Sigmoid colon (tissue), 4 donors: ENCODE measurements at regions not wholly inside any gene's neighbourhood (a gene's known extent, or its start where the extent isn't known, plus 50 kb on each side); places are given as distances from the start of the nearest gene placed in this dataset.

ENCODE experiments used
- EP300 ChIP-seq, 4 donors: sonication (generic); formaldehyde crosslinking; IDR thresholded peaks; one replicate each; pipeline ENCODE4 v1.6.1; 2017; ENCODE audit warnings: antibody characterized with exemption in 4 of 4
- POLR2A ChIP-seq, 2 donors: fragments of 450-650 bp; IDR thresholded peaks; one replicate each; pipeline ENCODE4 v1.6.1; 2016; ENCODE audit warnings: antibody characterized with exemption in 2 of 2, mild to moderate bottlenecking in 2 of 2, moderate library complexity in 2 of 2
- POLR2AphosphoS5 ChIP-seq, 4 donors: sonication (generic); formaldehyde crosslinking; IDR thresholded peaks; one replicate each; pipeline ENCODE4 v1.6.1; 2017; ENCODE audit warnings: antibody characterized with exemption in 4 of 4
- TF ChIP-seq, protein P1 (sequence below), 4 experiments: fragments of 450-650 bp in 3 of 4; fragments of 200-600 bp in 1 of 4; IDR thresholded peaks; one replicate each; pipeline ENCODE4 v1.5.1; 2016 to 2019; ENCODE audit warnings: antibody characterized with exemption in 4 of 4, mild to moderate bottlenecking in 3 of 4, moderate library complexity in 2 of 4

DNA sequence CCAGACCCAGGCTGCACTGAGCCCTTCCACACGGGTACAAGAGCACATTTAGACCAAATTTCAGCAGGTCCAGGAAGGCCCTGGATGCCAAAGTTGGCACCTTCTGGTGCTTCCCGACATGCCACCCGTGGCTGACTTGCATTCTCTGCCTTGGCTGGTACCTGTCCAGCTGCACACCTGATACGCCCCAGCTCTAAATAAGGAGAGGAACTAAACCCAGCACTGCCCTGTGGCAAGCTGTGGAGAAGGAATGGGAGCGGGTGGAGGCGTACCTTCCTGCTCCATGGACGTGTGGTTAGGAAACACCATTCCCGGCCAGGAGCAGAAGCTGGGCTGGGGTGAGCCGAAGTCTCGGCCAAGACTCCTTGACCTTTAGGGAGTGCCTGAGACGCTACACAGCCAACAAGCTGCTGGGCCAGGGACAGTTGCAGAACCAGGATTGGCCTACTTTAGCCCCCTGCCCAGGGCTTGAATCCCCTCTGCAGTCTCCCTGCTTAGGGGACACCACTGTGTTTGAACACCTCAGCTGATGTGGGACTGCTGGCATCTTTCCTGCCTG lies 86.5 kb upstream of the TAF1B start:
- TF ChIP-seq POLR2AphosphoS5 (IDR thresholded peaks at IDR 0.05) (no peak), POLR2A (IDR thresholded peaks at IDR 0.05) (no peak), EP300 (IDR thresholded peaks at IDR 0.05) (no peak)
- TF ChIP-seq, protein P1, sequence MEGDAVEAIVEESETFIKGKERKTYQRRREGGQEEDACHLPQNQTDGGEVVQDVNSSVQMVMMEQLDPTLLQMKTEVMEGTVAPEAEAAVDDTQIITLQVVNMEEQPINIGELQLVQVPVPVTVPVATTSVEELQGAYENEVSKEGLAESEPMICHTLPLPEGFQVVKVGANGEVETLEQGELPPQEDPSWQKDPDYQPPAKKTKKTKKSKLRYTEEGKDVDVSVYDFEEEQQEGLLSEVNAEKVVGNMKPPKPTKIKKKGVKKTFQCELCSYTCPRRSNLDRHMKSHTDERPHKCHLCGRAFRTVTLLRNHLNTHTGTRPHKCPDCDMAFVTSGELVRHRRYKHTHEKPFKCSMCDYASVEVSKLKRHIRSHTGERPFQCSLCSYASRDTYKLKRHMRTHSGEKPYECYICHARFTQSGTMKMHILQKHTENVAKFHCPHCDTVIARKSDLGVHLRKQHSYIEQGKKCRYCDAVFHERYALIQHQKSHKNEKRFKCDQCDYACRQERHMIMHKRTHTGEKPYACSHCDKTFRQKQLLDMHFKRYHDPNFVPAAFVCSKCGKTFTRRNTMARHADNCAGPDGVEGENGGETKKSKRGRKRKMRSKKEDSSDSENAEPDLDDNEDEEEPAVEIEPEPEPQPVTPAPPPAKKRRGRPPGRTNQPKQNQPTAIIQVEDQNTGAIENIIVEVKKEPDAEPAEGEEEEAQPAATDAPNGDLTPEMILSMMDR (IDR thresholded peaks at IDR 0.05): no peak
